Activated T-cell treated with anti-CD3 and anti-CD28 coated beads for 1 hour (primary cell): ENCODE measurements at regions not wholly inside any gene's neighbourhood (a gene's known extent, or its start where the extent isn't known, plus 50 kb on each side); places are given as distances from the start of the nearest gene placed in this dataset.
"Not testable (repeated sequence)": the region's sequence is repeated elsewhere in the genome, so short reads cannot be mapped to it uniquely, and the experiment has no call there.

ENCODE experiments used
- DNase-seq: peaks from one replicate; pipeline ENCODE4 v3.0.0-alpha.2; 2020; ENCODE audit warnings: low read depth

GRCh38 chr5:90285581-90285980, 124.0 kb downstream of the CETN3 start:
- DNase-seq: no peak

- DNase-seq: no peak
Observed at GRCh38 chr5:90284375-90284774, 125.2 kb downstream of the CETN3 start.

GRCh38 chr5:90279091-90279490, 130.5 kb downstream of the CETN3 start:
- no peak for DNase-seq

GRCh38 chr5:90274216-90274615, 135.3 kb downstream of the CETN3 start:
- no peak for DNase-seq

GRCh38 chr5:90267646-90268045, 141.9 kb downstream of the CETN3 start:
- no peak for DNase-seq

- DNase-seq: no peak
Observed at GRCh38 chr5:90265545-90265857, 144.1 kb downstream of the CETN3 start.

- peak; percentile 3 for DNase-seq
Observed at GRCh38 chr5:90264689-90265544, 144.6 kb downstream of the CETN3 start.

- DNase-seq: no peak
Observed at GRCh38 chr5:90263102-90263820, 146.3 kb downstream of the CETN3 start.

- DNase-seq: no peak
Observed at GRCh38 chr5:90251447-90251846, 158.1 kb downstream of the CETN3 start.

GRCh38 chr5:90248640-90249039, 160.9 kb downstream of the CETN3 start:
- DNase-seq: no peak

GRCh38 chr5:90243848-90244247, 165.7 kb downstream of the CETN3 start:
- not testable (repeated sequence) for DNase-seq

- no peak for DNase-seq
Observed at GRCh38 chr5:90233476-90233875, 176.1 kb downstream of the CETN3 start.

GRCh38 chr5:90231688-90232087, 177.9 kb downstream of the CETN3 start:
- DNase-seq: no peak

GRCh38 chr5:90227683-90228082, 181.9 kb downstream of the CETN3 start:
- no peak for DNase-seq

- DNase-seq: no peak
Observed at GRCh38 chr5:90226433-90227099, 183.0 kb downstream of the CETN3 start.

GRCh38 chr5:90224342-90224741, 185.2 kb downstream of the CETN3 start:
- no peak for DNase-seq

GRCh38 chr5:90223756-90224155, 185.8 kb downstream of the CETN3 start:
- no peak for DNase-seq

GRCh38 chr5:90221951-90222350, 187.6 kb downstream of the CETN3 start:
- no peak for DNase-seq

- DNase-seq: no peak
Observed at GRCh38 chr5:90220554-90220953, 189.0 kb downstream of the CETN3 start.

- DNase-seq: no peak
Observed at GRCh38 chr5:90214991-90215390, 194.6 kb downstream of the CETN3 start.

GRCh38 chr5:90208323-90208722, 201.2 kb downstream of the CETN3 start:
- not testable (repeated sequence) for DNase-seq

- DNase-seq: no peak
Observed at GRCh38 chr5:90201923-90202322, 207.6 kb downstream of the CETN3 start.
